Psoas muscle (tissue), 7 donors: ENCODE measurements at regions not wholly inside any gene's neighbourhood (a gene's known extent, or its start where the extent isn't known, plus 50 kb on each side); places are given as distances from the start of the nearest gene placed in this dataset.

Experiments used
- ATAC-seq, 4 donors: fragments of 200-7000 bp; cut with Tn5 transposase; one replicate each; pipeline ENCODE4 v1.9.1; 2020; ENCODE audit warnings: moderate library complexity in 3 of 4, mild to moderate bottlenecking in 2 of 4
- DNase-seq, 2 donors: peaks; one replicate each; pipeline ENCODE4 v3.0.0-alpha.2; 2020
- H3K27ac ChIP-seq: fragments of 200-600 bp; one replicate; pipeline ENCODE4 v1.8.0; 2022
- H3K27me3 ChIP-seq, 3 donors: fragments of 200-600 bp in 1 of 3; one replicate each; pipeline versions ENCODE4 v1.6.1 to v1.8.0; 2013 to 2022; ENCODE audit warnings: low read length in 2 of 3, mild to moderate bottlenecking in 2 of 3, moderate library complexity in 1 of 3; ENCODE audit not compliant: insufficient read depth in 3 of 3
- H3K36me3 ChIP-seq, 2 donors: fragments of 200-600 bp in 1 of 2; one replicate each; pipeline versions ENCODE4 v1.6.1 to v1.8.0; 2013 to 2022; ENCODE audit warnings: low read depth in 1 of 2, mild to moderate bottlenecking in 1 of 2, moderate library complexity in 1 of 2; ENCODE audit not compliant: insufficient read depth in 1 of 2
- H3K4me1 ChIP-seq: fragments of 200-600 bp; one replicate; pipeline ENCODE4 v1.8.0; 2022
- H3K4me3 ChIP-seq: fragments of 200-600 bp; one replicate; pipeline ENCODE4 v1.8.0; 2022; ENCODE audit warnings: mild to moderate bottlenecking
- H3K9me3 ChIP-seq: fragments of 200-600 bp; one replicate; pipeline ENCODE4 v1.8.0; 2022
- WGBS, 3 donors: extraction: QIAGEN DNeasy Blood & Tissue Kit; methylation state at CpG; one replicate each; pipeline versions ENCODE4 v1.1.6 to v1.1.7; 2013; 5-methylcytosine and 5-hydroxymethylcytosine counted together
- intact Hi-C, 2 donors: fragments of 100-400 bp; cut with DNase I; formaldehyde crosslinking; loops; one replicate each; pipeline versions ENCODE4 v1.11.0 to v1.14.2; 2022
- TF ChIP-seq, protein P1 (sequence below): fragments of 200-600 bp; IDR thresholded peaks from one replicate; pipeline ENCODE4 v1.8.0; 2022; ENCODE audit warnings: antibody characterized with exemption
- donor health status: healthy with polysubstance abuse.
- donor health status: DM: no; HTN: no; CAD: no; lungs with moderate emphysema.
- donor health status: Bipolar disorder and iron deficiency.
- donor health status: healthy.
- donor health status: DM: yes; HTN: yes; CAD: no.
- donor health status: DM: no; HTN: no; CAD: no.
- donor health status: DM: yes; HTN: yes; CAD: no.

DNA sequence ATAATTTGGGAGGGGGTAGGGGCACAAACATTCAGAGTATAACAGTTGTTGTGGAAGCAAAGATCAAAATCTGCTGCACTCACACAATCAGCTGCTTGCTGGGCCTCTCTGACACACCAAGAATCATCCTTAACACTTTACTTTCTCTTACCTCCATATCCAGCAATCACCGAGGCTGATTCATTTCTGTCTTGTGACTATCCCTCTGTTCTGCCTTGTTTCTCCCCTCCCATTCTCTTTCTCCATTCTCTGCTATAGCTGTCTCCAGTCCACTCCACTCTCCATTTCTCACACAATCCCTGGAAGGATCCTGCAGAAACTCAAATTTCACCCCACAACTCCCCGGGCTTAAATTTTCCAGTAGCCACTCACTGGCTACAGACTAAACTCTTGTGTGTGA lies 91.8 kb upstream of the NGF start:
- no peak overlapping the region for H3K27ac ChIP-seq
- no peak for ATAC-seq
- no peaks in the 10 kb centered on the region for H3K4me1 ChIP-seq
- no peaks in the 10 kb centered on the region for H3K36me3 ChIP-seq
- TF ChIP-seq, protein P1, sequence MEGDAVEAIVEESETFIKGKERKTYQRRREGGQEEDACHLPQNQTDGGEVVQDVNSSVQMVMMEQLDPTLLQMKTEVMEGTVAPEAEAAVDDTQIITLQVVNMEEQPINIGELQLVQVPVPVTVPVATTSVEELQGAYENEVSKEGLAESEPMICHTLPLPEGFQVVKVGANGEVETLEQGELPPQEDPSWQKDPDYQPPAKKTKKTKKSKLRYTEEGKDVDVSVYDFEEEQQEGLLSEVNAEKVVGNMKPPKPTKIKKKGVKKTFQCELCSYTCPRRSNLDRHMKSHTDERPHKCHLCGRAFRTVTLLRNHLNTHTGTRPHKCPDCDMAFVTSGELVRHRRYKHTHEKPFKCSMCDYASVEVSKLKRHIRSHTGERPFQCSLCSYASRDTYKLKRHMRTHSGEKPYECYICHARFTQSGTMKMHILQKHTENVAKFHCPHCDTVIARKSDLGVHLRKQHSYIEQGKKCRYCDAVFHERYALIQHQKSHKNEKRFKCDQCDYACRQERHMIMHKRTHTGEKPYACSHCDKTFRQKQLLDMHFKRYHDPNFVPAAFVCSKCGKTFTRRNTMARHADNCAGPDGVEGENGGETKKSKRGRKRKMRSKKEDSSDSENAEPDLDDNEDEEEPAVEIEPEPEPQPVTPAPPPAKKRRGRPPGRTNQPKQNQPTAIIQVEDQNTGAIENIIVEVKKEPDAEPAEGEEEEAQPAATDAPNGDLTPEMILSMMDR, result no peak
- no peak overlapping the region for H3K4me3 ChIP-seq
- intact Hi-C loops, result no loop called here
- 37 to 54% (median 50%) methylated on average over 2 of the region's 2 CpGs for WGBS, 3 donors
- no peaks in the 10 kb centered on the region for H3K9me3 ChIP-seq
- H3K27me3 ChIP-seq, result peaks cover 0 to 2% (median 0%) of the 10 kb centered on the region in 3 donors
- DNase-seq, result no peak

DNA sequence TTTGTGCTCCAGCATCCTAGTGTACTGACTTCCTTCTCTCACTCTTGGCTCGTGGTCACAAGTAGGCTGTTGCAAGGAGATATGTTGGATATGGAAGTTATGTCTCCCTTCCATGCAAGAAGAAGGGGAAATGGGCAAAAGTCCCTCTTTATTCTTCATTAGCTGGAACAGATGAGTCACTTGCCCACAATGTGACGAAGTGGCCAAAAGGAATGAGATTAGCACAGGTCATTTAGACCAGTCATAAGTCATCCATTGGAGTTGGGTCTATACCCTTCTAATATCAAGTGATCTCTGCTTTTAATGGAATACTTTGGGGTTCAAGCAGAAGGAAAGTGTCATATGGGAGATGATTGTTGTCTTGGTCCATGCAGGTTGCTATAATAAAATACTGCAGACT lies 91.2 kb upstream of the NGF start:
- Histone ChIP-seq H3K9me3 (no peaks in the 10 kb centered on the region), H3K4me1 (no peaks in the 10 kb centered on the region), H3K27ac (no peak overlapping the region), H3K36me3 (no peaks in the 10 kb centered on the region), H3K4me3 (no peak overlapping the region), H3K27me3 (peaks cover 0 to 2% (median 0%) of the 10 kb centered on the region in 3 donors)
- 61 to 85% (median 68%) methylated on average over 2 of the region's 2 CpGs for WGBS, 3 donors
- intact Hi-C loops, result no loop called here
- TF ChIP-seq, protein P1, result no peak
- no peak for DNase-seq
- ATAC-seq, result no peak

DNA sequence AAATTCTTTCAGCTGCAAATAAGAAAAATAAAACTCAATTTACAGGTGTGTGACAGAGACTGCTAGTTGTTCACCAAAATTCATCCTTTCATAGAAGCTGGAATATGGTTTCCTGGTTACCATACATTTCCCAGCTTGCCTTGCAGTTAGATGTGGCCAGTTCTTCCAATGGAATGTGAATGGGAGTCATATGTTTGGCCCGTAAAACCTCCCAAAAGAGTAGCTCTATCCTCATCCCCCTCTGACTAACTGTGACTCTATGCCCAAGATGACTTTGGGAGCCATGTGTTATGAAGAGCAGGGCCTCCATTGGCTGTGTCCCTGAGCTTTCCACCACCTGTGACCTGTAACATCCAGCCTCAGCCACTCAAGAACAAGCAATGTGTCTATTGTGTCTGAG lies 90.6 kb upstream of the NGF start:
- Histone ChIP-seq H3K9me3 (no peaks in the 10 kb centered on the region), H3K36me3 (no peaks in the 10 kb centered on the region), H3K27me3 (peaks cover 0 to 2% (median 0%) of the 10 kb centered on the region in 3 donors), H3K27ac (no peak overlapping the region), H3K4me1 (no peaks in the 10 kb centered on the region), H3K4me3 (no peak overlapping the region)
- WGBS, 3 donors, result 80 to 92% (median 81%) methylated on average over 1 of the region's 1 CpG
- intact Hi-C loops, result no loop called here
- ATAC-seq (no peak), DNase-seq (no peak)
- TF ChIP-seq, protein P1, result no peak

DNA sequence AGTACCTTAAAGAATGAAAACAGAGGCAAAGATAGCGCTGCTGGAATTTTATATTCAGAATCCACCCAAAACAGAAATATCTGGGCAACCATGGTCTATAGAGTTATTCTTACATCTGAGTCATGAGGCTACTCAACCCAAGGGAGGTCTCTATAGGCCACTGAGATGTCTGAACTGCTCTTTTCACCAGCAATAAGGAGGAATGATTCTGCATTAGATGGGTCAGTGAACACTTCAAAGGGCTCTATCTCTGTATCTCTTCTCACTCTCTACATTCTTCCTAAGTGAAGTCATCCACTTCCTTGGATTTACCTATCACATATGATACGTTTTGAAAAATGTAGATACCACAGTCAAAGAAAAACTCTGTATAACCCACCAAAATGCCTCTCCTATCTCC lies 90.2 kb upstream of the NGF start:
- DNase-seq (no peak), ATAC-seq (no peak)
- intact Hi-C loops, result no loop called here
- H3K4me1 ChIP-seq, result no peaks in the 10 kb centered on the region
- 81 to 87% (median 83%) methylated on average over 2 of the region's 2 CpGs for WGBS, 3 donors
- peaks cover 0 to 2% (median 0%) of the 10 kb centered on the region in 3 donors for H3K27me3 ChIP-seq
- H3K36me3 ChIP-seq, result no peaks in the 10 kb centered on the region
- no peaks in the 10 kb centered on the region for H3K9me3 ChIP-seq
- no peak overlapping the region for H3K4me3 ChIP-seq
- no peak overlapping the region for H3K27ac ChIP-seq
- TF ChIP-seq, protein P1, result no peak

DNA sequence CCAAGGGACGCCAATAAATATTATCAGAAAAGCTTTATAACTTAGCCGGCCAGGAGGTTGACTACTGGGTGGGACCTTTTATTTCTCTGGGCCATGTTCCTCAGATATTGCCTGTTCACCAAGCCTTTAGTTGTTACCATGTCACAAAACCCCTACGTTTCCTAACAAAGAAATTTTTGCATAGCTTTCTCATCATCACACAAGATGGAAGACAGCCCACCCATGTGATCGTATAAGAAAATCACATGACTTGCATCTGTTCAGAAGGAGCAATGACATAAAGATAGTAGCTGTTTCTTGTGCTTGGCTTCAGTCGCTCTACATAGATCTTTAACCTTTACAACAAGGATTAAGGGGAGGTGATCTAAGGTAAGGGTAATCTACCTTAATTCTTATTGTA lies 88.9 kb upstream of the NGF start:
- TF ChIP-seq, protein P1, result no peak
- peaks cover 0 to 2% (median 0%) of the 10 kb centered on the region in 3 donors for H3K27me3 ChIP-seq
- no peak overlapping the region for H3K27ac ChIP-seq
- no peak for DNase-seq
- H3K9me3 ChIP-seq, result no peaks in the 10 kb centered on the region
- no peaks in the 10 kb centered on the region for H3K36me3 ChIP-seq
- intact Hi-C loops, result no loop called here
- H3K4me1 ChIP-seq, result no peaks in the 10 kb centered on the region
- no peak for ATAC-seq
- no peak overlapping the region for H3K4me3 ChIP-seq
- WGBS, 3 donors, result 84 to 88% (median 88%) methylated on average over 5 of the region's 5 CpGs
